ENCODE measurements at regions not wholly inside any gene's neighbourhood (a gene's known extent, or its start where the extent isn't known, plus 50 kb on each side); places are given as distances from the start of the nearest gene placed in this dataset.
A peak's percentile ranks its signal among the peaks of the same experiment; 100 is the strongest.

- no peak overlapping the region for H3K4me3 ChIP-seq (replicated peaks in 1 of 2; ENCODE audit: low read depth in 2 of 2, low read length in 2 of 2)
- DNase-seq (ENCODE audit: low read depth in 2 of 2), result no peak
- TF ChIP-seq, protein P1, sequence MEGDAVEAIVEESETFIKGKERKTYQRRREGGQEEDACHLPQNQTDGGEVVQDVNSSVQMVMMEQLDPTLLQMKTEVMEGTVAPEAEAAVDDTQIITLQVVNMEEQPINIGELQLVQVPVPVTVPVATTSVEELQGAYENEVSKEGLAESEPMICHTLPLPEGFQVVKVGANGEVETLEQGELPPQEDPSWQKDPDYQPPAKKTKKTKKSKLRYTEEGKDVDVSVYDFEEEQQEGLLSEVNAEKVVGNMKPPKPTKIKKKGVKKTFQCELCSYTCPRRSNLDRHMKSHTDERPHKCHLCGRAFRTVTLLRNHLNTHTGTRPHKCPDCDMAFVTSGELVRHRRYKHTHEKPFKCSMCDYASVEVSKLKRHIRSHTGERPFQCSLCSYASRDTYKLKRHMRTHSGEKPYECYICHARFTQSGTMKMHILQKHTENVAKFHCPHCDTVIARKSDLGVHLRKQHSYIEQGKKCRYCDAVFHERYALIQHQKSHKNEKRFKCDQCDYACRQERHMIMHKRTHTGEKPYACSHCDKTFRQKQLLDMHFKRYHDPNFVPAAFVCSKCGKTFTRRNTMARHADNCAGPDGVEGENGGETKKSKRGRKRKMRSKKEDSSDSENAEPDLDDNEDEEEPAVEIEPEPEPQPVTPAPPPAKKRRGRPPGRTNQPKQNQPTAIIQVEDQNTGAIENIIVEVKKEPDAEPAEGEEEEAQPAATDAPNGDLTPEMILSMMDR (IDR thresholded peaks at IDR 0.05; ENCODE audit: low read depth, low read length), result no peak
Measured at GRCh38 chr20:50393242-50393641, 116.9 kb upstream of the PTPN1 start.

- H3K4me3 ChIP-seq (replicated peaks in 1 of 2; ENCODE audit: low read depth in 2 of 2, low read length in 2 of 2), result no peak overlapping the region
- TF ChIP-seq, protein P1 (IDR thresholded peaks at IDR 0.05; ENCODE audit: low read depth, low read length), result no peak
- no peak for DNase-seq (ENCODE audit: low read depth in 2 of 2)
Measured at GRCh38 chr20:50393990-50394561, 116.1 kb upstream of the PTPN1 start.

DNA sequence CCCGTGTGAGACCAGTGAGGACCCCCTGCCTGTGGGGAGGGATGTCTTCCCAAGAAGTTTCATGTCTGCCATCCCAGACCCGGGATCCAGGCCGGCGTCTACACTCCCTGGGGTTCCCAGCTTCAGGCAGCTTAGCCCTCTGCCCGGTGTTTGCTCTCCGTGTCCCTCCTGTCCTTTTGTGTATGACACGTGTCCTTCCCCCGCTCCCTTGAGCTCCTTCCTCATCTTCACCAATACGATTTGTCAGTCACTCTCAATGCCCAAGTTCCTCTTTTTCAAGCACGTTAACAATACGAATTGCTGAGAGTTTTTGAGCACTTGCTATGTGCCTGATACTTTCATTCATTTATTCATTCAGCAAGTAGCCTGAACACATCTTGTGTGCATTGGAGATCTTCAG lies 115.6 kb upstream of the PTPN1 start:
- TF ChIP-seq, protein P1 (IDR thresholded peaks at IDR 0.05; ENCODE audit: low read depth, low read length), result no peak
- no peak for DNase-seq (ENCODE audit: low read depth in 2 of 2)
- no peak overlapping the region for H3K4me3 ChIP-seq (replicated peaks in 1 of 2; ENCODE audit: low read depth in 2 of 2, low read length in 2 of 2)

DNA sequence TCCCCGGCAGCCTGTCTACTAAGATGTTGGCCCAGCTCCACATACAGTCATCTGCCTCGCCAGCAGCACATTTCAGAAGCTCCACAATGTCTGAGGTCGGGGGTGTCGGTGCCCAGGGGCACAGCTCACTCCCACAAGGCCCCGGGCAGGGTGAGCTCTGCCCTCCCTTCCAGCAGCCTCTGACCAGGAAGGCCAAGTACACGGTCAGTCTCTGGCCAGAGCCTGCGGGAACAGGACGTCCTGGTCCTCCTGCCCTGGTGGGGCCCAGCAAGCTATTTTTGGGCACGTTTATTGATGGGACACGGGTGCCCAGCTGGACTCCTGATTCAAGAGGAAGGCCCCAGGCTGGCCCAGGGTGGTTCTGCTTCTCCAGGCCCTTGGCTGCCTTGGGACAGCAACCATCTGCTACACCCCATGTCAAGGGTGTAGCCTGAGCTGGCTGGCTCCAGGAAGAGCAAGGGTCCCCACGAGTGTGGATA lies 114.9 kb upstream of the PTPN1 start:
- TF ChIP-seq, protein P1 (IDR thresholded peaks at IDR 0.05; ENCODE audit: low read depth, low read length), result no peak
- H3K4me3 ChIP-seq (replicated peaks in 1 of 2; ENCODE audit: low read depth in 2 of 2, low read length in 2 of 2), result no peak overlapping the region
- peak; percentile 52 to 58 for DNase-seq (ENCODE audit: low read depth in 2 of 2)

DNA sequence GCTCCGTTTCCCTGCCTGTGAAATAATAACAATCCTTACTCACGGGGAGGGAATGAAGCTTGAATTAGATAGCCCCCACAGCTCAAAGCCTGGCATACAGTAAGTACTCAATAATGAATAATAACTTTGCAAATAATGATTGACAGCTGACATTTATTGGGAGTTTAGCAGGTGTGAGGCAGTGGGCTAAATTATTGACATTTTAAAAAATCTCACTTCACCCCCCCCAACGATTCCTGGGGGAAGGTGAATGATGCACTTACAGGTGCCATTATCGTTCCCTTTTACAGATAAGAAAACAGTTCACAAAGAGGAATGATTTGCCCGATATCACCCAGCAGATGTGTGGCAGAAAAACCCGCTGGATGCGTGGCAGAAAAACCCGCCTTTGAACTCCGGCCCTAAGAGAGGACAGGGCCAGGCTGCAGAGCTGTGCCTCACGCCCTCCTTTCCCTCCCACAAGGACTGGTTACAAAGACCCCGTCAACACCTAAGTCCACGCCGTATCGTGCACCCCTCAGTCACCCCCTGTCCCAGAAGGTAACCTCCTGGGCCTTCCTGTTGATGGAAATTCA lies 114.2 kb upstream of the PTPN1 start:
- TF ChIP-seq, protein P1 (IDR thresholded peaks at IDR 0.05; ENCODE audit: low read depth, low read length), result no peak
- DNase-seq (ENCODE audit: low read depth in 2 of 2), result no peak

DNA sequence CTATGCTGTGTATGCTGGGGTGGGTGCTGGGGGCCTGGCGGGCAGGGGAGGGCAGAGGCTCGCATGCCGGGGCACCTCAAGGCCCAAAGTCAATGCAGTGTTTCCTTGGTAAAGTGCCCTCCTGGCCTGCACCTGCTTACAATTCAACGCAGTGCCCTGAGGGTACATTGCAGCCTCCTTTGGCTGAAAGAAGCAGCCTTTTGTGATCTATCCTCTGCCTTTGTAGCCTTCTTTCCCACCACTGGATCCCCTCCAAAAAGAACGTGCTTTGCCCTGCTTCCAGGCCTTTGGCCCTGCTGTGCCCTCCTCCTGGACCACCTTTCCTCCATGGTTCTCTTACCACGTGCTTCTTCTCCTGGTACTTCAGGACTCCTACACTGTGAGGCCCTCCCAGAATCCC lies 113.6 kb upstream of the PTPN1 start:
- no peak overlapping the region for H3K4me3 ChIP-seq (replicated peaks in 1 of 2; ENCODE audit: low read depth in 2 of 2, low read length in 2 of 2)
- TF ChIP-seq, protein P1 (IDR thresholded peaks at IDR 0.05; ENCODE audit: low read depth, low read length), result no peak
- DNase-seq (ENCODE audit: low read depth in 2 of 2), result no peak

More for the DNA sequence above, 114.2 kb upstream of the PTPN1 start:
- no peak overlapping the region for H3K4me3 ChIP-seq (replicated peaks in 1 of 2; ENCODE audit: low read depth in 2 of 2, low read length in 2 of 2)

All from cardiac fibroblast (primary cell).